Inferior parietal cortex (tissue), 1 donor: ENCODE measurements at regions not wholly inside any gene's neighbourhood (a gene's known extent, or its start where the extent isn't known, plus 50 kb on each side); places are given as distances from the start of the nearest gene placed in this dataset.

Experiments used
- DNase-seq: peaks from one replicate; pipeline ENCODE4 v3.0.0-alpha.2; 2016; ENCODE audit errors: extremely low spot score

DNA sequence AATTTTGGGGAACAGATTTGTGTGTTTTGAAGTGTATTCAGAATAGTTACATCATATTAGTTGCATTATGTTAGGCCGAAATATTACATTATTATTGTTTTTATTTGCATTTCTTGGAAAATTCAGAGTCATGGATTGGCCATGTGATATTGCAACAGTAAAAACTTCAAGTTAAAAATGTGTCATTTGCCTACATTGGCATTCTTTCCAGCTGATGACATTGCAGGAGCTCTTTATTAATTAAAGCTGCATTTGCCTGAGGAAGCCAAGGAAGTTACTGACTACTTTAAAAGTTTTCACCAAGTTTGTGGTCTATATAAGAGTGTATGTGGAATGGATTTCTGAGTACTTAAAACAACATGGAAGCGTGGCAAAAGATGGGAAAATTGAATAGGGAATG is 726.4 kb upstream of the SGO1 start:
- DNase-seq = no peak

- DNase-seq = no peak
Observed at GRCh38 chr3:20909511-20909910, 723.5 kb upstream of the SGO1 start.

DNA sequence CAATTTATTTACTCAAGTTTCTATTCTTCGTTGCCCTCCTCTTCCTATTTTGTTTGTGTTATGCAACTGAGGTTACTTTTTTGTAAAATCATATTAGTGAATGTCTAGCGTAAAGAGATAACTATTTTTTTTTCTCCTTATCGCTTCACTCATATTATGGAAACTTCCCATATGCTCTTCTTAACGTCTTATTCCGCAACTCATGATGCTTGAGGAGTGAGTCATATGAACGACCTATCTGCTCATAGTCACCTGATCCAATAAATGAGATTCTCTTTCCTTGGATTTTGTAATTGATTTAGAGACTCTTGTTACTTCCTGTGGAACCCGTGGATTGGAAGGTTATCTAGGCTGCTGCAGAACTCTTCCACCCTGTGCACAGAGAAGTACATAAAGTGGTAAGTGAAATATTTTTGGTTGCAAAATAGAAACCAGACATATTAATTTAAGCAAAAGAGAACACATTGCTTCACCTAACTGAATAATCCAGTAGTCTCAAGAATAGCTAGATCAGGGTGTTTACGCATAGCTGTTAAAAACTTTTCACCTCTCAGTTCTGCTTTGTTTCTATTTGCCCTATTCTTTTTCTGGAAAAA is 719.3 kb upstream of the SGO1 start:
- no peak for DNase-seq

- no peak for DNase-seq
Observed at GRCh38 chr3:20904671-20905070, 718.7 kb upstream of the SGO1 start.

DNA sequence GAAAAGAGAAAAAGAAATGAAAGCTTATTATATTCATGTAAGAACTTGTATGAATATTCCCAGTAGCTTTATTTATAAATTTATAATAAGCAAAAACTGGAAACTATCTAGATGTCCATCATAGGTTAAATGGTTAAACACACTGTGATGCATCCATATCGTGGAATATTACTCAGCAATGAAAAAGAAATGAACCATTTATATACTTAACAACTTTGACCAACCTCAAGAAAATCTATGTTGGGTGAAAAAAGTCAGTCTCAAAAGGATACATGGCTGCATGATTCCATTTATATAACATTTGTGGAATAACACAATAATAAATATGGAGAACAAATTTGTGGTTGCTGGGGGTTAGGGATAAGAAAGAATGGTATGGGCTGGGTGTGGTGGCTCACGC is 713.0 kb upstream of the SGO1 start:
- DNase-seq = no peak

- peak; percentile 8 for DNase-seq
Observed at GRCh38 chr3:20890111-20890519, 704.1 kb upstream of the SGO1 start.

- DNase-seq = no peak
Observed at GRCh38 chr3:20878691-20879090, 692.7 kb upstream of the SGO1 start.

DNA sequence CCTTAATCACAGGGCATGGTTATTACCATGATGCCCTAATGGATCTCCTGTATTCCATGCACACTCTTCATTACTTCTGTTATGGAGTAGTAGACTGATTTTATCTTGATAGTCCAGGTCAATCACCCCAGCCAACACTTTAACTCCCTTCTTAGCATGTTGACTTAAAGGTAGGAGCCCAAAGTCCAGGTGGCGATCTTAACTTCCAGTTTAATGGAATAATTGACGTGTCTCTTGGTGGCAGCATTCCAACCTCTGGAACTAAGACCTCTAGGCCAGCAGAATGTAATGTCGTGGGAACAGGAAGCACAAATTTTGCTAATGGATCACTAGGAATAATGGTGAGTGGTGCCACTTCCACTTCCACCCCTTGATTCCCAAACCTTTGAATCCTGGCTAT is 687.2 kb upstream of the SGO1 start:
- DNase-seq = no peak

GRCh38 chr3:20870106-20870899 is 684.3 kb upstream of the SGO1 start:
- no peak for DNase-seq

DNA sequence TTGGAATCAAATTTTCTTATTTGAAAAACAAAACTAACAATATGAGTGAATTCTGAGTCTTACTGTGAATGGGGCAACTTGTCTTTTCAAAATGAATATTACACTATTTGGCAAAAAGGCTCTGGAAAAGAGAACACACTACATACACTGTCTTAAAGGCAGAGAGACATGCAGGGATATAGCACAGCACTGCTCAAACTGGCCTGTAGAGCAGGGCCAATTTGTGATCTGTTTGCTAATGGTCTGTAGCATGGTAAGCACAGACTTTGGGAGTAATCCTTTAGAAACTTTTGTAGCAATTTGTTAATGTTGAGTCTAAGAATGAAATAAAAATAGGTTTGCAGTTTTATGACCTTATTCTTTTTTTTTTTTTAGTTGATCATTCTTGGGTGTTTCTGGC is 679.8 kb upstream of the SGO1 start:
- no peak for DNase-seq

DNA sequence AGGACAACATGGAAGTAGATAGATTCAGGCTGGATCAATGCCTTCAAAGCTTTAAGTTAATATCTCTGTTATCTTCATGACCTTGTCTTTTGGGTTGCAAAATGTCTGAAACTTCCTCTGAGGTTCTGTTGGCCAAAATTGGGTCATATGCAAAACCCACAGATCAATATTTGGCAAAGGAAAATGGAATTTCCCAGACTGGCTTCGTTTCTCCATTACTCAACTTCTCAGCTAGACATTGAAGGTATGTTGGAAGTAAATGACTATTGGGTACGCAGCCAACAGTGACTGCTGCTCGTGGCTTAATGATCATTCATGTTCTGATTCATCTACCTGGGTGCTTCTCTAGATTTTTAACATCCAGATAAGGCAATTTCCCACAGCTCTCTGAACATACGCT is 675.4 kb upstream of the SGO1 start:
- no peak for DNase-seq

- no peak for DNase-seq
Observed at GRCh38 chr3:20857636-20858035, 671.6 kb upstream of the SGO1 start.

- no peak for DNase-seq
Observed at GRCh38 chr3:20853890-20854289, 667.9 kb upstream of the SGO1 start.

DNA sequence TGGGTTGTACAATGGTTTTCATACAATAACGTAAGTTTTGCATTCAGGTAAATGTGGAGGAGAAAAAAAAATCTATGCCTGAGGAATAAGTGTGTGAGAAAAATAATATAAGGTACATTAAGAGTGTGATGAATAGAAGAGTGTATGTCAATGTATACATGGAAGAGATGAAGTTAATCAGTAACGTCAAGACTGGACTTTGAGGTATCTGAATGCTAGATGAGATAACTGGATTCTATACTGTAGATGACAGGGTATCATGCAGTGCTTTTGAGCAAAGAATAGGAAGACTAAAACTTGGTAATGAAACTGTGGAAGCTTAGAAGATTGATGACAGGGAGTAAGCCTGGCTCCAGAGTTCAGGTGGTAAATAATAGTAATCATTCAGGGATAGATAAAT is 666.7 kb upstream of the SGO1 start:
- no peak for DNase-seq

DNA sequence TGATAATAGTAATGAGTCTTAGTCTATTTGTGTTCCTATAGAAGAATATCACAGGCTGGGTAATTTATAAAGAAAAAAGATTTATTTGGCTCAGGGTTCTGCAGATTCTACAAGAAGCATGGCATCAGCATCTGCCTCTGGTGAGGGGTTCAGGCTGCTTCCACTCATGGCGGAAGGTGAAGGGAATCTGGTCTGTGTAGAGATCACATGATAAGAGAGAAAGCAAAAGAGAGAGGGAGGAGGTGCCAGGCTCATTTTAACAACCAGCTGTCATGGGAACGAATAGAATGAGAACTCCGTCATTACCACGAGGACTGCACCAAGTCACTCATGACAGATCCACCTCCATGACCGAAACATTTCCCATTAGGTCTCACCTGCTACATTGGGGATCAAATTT is 664.0 kb upstream of the SGO1 start:
- DNase-seq = no peak

- DNase-seq = no peak
Observed at GRCh38 chr3:20846832-20847231, 660.8 kb upstream of the SGO1 start.

DNA sequence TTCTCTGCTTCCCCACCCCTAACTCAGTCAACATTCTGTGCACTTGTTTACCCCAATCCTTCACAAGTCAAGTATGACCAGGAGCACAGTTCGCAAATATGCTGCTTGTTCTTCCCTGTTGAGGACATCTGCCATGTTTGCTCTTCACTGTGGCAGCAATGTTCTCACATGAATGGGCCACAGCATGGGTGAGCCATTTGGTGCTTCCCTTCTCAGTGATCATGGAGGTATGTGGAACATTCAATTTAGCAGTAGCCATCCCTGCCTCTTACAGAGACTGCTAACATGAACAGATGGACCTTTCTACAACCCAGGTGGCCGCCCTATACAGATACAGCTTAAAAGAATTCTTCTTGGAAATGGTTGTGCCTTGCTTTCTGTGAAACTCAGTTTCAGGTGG is 660.1 kb upstream of the SGO1 start:
- no peak for DNase-seq

GRCh38 chr3:20844851-20845250 is 658.8 kb upstream of the SGO1 start:
- DNase-seq = no peak

DNA sequence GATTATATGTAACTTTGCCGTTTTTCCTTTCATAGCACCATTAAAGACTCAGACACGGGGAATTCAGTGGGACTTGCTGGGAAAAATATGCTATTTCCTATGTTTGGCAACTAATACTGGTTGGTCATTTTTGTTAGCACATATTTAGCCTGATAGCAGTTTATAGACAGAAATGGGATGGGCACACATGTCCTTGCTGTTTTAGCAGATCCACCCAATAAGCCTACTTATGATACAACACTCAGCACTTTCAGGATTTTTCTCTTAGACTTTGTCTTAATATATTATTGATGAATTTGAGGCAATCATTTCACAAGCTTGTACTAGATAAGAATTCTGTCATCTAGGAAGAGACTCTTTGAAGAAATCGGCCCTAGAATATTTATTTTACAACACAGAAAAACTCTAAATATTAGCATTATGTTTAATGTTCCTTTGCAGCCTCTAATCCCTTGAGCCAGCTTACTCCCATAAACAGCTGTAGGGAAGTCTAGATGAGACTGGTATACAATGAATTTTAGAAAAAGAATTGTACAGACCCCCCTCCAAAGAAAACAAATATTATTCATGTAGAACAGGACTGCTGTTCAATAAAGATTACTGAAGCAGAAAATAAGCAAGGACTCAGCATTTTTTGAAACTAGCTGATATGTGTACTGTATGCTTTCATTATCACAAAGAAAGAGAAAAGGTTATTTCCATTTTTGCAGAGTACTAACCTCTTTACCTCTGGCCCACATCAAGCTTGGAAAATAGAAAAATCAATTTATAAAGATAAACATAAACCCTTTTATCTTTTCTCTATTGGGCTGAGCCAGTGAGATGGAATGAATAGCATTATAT is 656.8 kb upstream of the SGO1 start:
- no peak for DNase-seq

DNA sequence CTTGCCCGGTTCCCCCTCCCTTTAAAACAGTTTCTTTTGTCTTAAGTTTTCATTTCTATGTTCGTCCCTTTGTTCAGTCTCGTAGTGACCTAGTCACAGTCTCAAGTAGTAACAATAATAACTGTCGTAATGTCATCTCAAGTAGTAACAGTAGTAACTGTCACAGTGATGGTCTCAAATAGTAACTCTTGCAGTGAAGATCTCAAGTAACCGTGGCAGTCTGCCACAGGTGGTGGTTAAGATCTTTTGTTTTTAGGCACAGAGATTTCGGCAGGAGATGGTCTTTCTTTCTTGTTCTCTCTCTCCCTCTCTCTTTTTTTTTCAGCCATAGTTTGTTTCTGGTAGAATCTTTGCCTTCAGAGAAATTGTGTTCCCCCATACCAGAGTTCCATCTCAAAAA is 656.0 kb upstream of the SGO1 start:
- DNase-seq = no peak

DNA sequence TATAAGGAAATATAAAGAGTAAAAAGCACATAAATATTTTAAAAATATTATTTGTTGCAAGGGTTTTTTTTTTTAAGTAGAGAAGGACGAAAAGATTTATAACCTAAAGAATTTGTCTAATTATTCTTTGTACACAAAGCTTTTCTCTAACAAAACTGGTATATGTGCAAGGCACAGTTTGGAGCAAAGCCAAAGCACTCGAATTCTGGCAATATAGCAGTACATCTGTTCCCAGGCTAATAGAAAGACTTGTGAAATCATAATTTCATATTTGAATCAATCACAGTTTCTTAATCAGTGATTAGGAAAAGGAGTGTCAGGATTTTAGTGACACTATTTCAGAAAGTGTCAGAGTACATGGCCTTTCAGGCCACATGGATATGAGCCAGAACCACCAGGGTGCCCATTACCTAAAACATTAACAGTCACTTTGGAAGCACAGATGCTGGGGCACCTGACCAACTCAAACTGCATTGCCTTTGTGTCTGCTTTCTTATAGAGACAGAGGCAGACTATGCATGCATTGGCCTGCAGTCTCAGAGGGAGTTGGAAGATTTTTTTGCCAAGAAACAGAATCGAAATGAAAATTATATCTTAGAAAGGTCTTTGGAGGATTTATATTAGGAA is 651.8 kb upstream of the SGO1 start:
- no peak for DNase-seq

DNA sequence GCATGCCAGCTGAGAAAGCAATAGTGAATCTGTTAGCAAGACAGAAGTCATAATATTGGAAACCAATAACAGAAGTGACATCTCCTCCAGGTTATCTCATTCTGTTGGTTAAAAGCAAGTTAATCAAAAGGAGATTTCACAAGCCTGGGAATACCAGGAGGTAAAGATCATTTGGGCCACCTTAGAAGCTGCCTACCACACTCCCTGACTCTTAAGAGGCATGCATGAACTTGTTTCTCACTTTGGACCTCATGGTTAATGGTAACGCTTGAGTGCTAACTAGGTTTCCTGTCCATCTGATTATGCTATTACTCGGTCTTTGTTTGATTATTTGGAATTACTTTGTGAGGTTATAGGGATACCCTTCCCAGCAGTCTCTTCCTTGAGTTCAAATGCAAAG is 650.8 kb upstream of the SGO1 start:
- no peak for DNase-seq
